H9 (cell line): ENCODE measurements at regions not wholly inside any gene's neighbourhood (a gene's known extent, or its start where the extent isn't known, plus 50 kb on each side); places are given as distances from the start of the nearest gene placed in this dataset.

Experiments
- DNase-seq: peaks from one replicate; pipeline ENCODE4 v3.0.0-alpha.2; 2017
- H2AFZ ChIP-seq: one replicate; pipeline ENCODE4 v1.6.1; 2013; ENCODE audit warnings: mild to moderate bottlenecking, low read length, control low read depth, moderate library complexity
- H2AK5ac ChIP-seq: 2 replicates; pipeline ENCODE4 v1.6.1; 2013; ENCODE audit warnings: low read length, control low read depth, mixed read lengths; ENCODE audit not compliant: insufficient read length
- H2BK120ac ChIP-seq: one replicate; pipeline ENCODE4 v1.6.1; 2013; ENCODE audit warnings: low read depth, mild to moderate bottlenecking, low read length, control low read depth, inconsistent platforms; ENCODE audit not compliant: poor library complexity, severe bottlenecking
- H2BK12ac ChIP-seq: 2 replicates; pipeline ENCODE4 v1.6.1; 2013; ENCODE audit warnings: low read length, control low read depth, mixed read lengths, low read depth; ENCODE audit not compliant: insufficient read length
- H2BK15ac ChIP-seq: 2 replicates; pipeline ENCODE4 v1.6.1; 2013; ENCODE audit warnings: low read depth, low read length, control low read depth
- H2BK20ac ChIP-seq: one replicate; pipeline ENCODE4 v1.6.1; 2013; ENCODE audit warnings: low read depth, mild to moderate bottlenecking, low read length, control low read depth, inconsistent platforms; ENCODE audit not compliant: poor library complexity, severe bottlenecking
- H2BK5ac ChIP-seq: 2 replicates; pipeline ENCODE4 v1.6.1; 2013; ENCODE audit warnings: low read length, control low read depth, mixed read lengths; ENCODE audit not compliant: insufficient read length
- H3K14ac ChIP-seq: 2 replicates; pipeline ENCODE4 v1.6.1; 2013; ENCODE audit warnings: low read length, control low read depth; ENCODE audit not compliant: insufficient read depth
- H3K18ac ChIP-seq: 2 replicates; pipeline ENCODE4 v1.6.1; 2013; ENCODE audit warnings: low read depth, mild to moderate bottlenecking, mixed read lengths, low read length, control low read depth; ENCODE audit not compliant: insufficient read length
- H3K23ac ChIP-seq: 2 replicates; pipeline ENCODE4 v1.6.1; 2013; ENCODE audit warnings: low read length, control low read depth, mixed read lengths, low read depth; ENCODE audit not compliant: insufficient read length
- H3K23me2 ChIP-seq: 2 replicates; pipeline ENCODE4 v1.6.1; 2013; ENCODE audit warnings: low read depth, mild to moderate bottlenecking, mixed read lengths, low read length, control low read depth; ENCODE audit not compliant: insufficient read length, poor library complexity, severe bottlenecking
- H3K27ac ChIP-seq: 2 replicates; pipeline ENCODE4 v1.5.1; 2013; ENCODE audit warnings: low read length, control low read depth, mixed read lengths, low read depth; ENCODE audit not compliant: insufficient read length
- H3K27me3 ChIP-seq: 2 replicates; pipeline ENCODE4 v1.6.1; 2013; ENCODE audit warnings: low read length, control low read depth, inconsistent platforms; ENCODE audit not compliant: insufficient read depth
- H3K4ac ChIP-seq: 2 replicates; pipeline ENCODE4 v1.6.1; 2013; ENCODE audit warnings: low read depth, mild to moderate bottlenecking, control low read depth, inconsistent platforms, low read length, moderate library complexity
- H3K4me1 ChIP-seq: 2 replicates; pipeline ENCODE4 v1.6.1; 2013; ENCODE audit warnings: low read length, control low read depth, inconsistent platforms; ENCODE audit not compliant: insufficient read depth
- H3K4me2 ChIP-seq: 2 replicates; pipeline ENCODE4 v1.6.1; 2013; ENCODE audit warnings: low read length, control low read depth, mixed read lengths; ENCODE audit not compliant: insufficient read length, insufficient read depth
- H3K56ac ChIP-seq: 2 replicates; pipeline ENCODE4 v1.6.1; 2013; ENCODE audit warnings: low read depth, mild to moderate bottlenecking, mixed read lengths, low read length, control low read depth; ENCODE audit not compliant: insufficient read length
- H3K79me1 ChIP-seq: 2 replicates; pipeline ENCODE4 v1.6.1; 2013; ENCODE audit warnings: low read depth, mild to moderate bottlenecking, moderate library complexity, low read length, control low read depth, inconsistent platforms; ENCODE audit not compliant: insufficient read depth, poor library complexity, severe bottlenecking
- H3K79me2 ChIP-seq: 2 replicates; pipeline ENCODE4 v1.6.1; 2013; ENCODE audit warnings: low read length, control low read depth, inconsistent platforms; ENCODE audit not compliant: insufficient read depth
- H3K9ac ChIP-seq: 2 replicates; pipeline ENCODE4 v1.6.1; 2013; ENCODE audit warnings: low read length, control low read depth, mixed read lengths; ENCODE audit not compliant: insufficient read length; ENCODE audit errors: extremely low read depth
- H3K9me3 ChIP-seq: one replicate; pipeline ENCODE4 v1.6.1; 2013; ENCODE audit warnings: low read depth, low read length, inconsistent platforms; ENCODE audit not compliant: control insufficient read depth
- H3T11ph ChIP-seq: one replicate; pipeline ENCODE4 v1.6.1; 2013; ENCODE audit warnings: mild to moderate bottlenecking, low read length, control low read depth, inconsistent platforms
- H4K20me1 ChIP-seq: one replicate; pipeline ENCODE4 v1.6.1; 2013; ENCODE audit not compliant: control insufficient read depth, insufficient read length, insufficient read depth
- H4K5ac ChIP-seq: 2 replicates; pipeline ENCODE4 v1.6.1; 2013; ENCODE audit warnings: low read depth, mild to moderate bottlenecking, mixed read lengths, low read length, control low read depth; ENCODE audit not compliant: insufficient read length
- H4K8ac ChIP-seq: replicated peaks from 2 replicates; pipeline ENCODE4 v1.6.1; 2013; ENCODE audit warnings: low read length, control low read depth, mixed read lengths, low read depth; ENCODE audit not compliant: insufficient read length
- H4K91ac ChIP-seq: 2 replicates; pipeline ENCODE4 v1.6.1; 2013; ENCODE audit warnings: low read depth, mild to moderate bottlenecking, moderate library complexity, mixed read lengths, low read length, control low read depth; ENCODE audit not compliant: insufficient read length
- H3K27ac Mint-ChIP-seq, 3 experiments: 2 replicates in 2 of 3; 3 replicates in 1 of 3; pipeline ENCODE4 v1.8.0; 2020 to 2021; ENCODE audit warnings: mixed read lengths in 3 of 3, mild to moderate bottlenecking in 1 of 3, moderate library complexity in 1 of 3
- H3K27me3 Mint-ChIP-seq: 2 replicates; pipeline ENCODE4 v1.8.0; 2021; ENCODE audit warnings: low read depth, mild to moderate bottlenecking, moderate library complexity, mixed read lengths
- H3K36me3 Mint-ChIP-seq, 3 experiments: 2 replicates in 2 of 3; 3 replicates in 1 of 3; pipeline ENCODE4 v1.8.0; 2020 to 2021; ENCODE audit warnings: low read depth in 3 of 3, mixed read lengths in 3 of 3; ENCODE audit not compliant: insufficient read depth in 1 of 3
- H3K4me1 Mint-ChIP-seq, 2 experiments: 2 replicates each; pipeline ENCODE4 v1.8.0; 2020; ENCODE audit warnings: mixed read lengths in 2 of 2
- H3K4me3 Mint-ChIP-seq, 2 experiments: 2 replicates in 1 of 2; 3 replicates in 1 of 2; pipeline ENCODE4 v1.8.0; 2020 to 2021; ENCODE audit warnings: mild to moderate bottlenecking in 2 of 2, mixed read lengths in 2 of 2, moderate library complexity in 1 of 2
- H3K9me3 Mint-ChIP-seq, 2 experiments: 2 replicates in 1 of 2; 3 replicates in 1 of 2; pipeline ENCODE4 v1.8.0; 2020; ENCODE audit warnings: mild to moderate bottlenecking in 2 of 2, mixed read lengths in 2 of 2, moderate library complexity in 1 of 2
- CTCF ChIP-seq: fragments of 200-600 bp; sonication (generic); conservative IDR thresholded peaks from 3 replicates; pipeline ENCODE4 v1.8.0; 2021; ENCODE audit warnings: antibody characterized with exemption, mild to moderate bottlenecking
- WGBS: extraction: QIAGEN DNeasy Blood & Tissue Kit; methylation state at CpG from one replicate; pipeline ENCODE4 v1.1.7; 2013; ENCODE audit warnings: missing lambda C conversion rate, low lambda C conversion rate, mixed read lengths; ENCODE audit not compliant: insufficient read length; ENCODE audit errors: extremely low coverage; 5-methylcytosine and 5-hydroxymethylcytosine counted together

- Mint-ChIP-seq H3K9me3 (peaks cover 8 to 10% of the 10 kb centered on the region in 2 experiments; a peak in 3 of 5 replicates), H3K4me3 (no peak overlapping the region), H3K36me3 (peaks cover 1 to 16% (median 4%) of the 10 kb centered on the region in 3 experiments; a peak in 4 of 7 replicates), H3K27ac (no peak overlapping the region), H3K4me1 (no peaks in the 10 kb centered on the region), H3K27me3 (peaks cover 2% of the 10 kb centered on the region; the same call in 1 of the 2 replicates)
- Histone ChIP-seq H3T11ph (no peak overlapping the region), H4K20me1 (no peaks in the 10 kb centered on the region), H3K4me1 (no peaks in the 10 kb centered on the region), H3K4me2 (no peak overlapping the region), H3K4ac (no peak overlapping the region), H2BK20ac (no peak overlapping the region), H3K27me3 (no peaks in the 10 kb centered on the region), H2BK5ac (no peak overlapping the region), H2BK120ac (no peak overlapping the region), H3K9me3 (no peaks in the 10 kb centered on the region), H3K56ac (no peak overlapping the region), H4K5ac (no peak overlapping the region), H2AFZ (no peak overlapping the region), H2AK5ac (no peak overlapping the region), H4K8ac (no peak overlapping the region), H3K23me2 (no peaks in the 10 kb centered on the region), H3K79me2 (no peaks in the 10 kb centered on the region), H3K27ac (no peak overlapping the region), H3K18ac (no peak overlapping the region), H3K23ac (no peak overlapping the region), H3K14ac (no peak overlapping the region), H4K91ac (no peak overlapping the region), H3K9ac (no peak overlapping the region), H3K79me1 (no peaks in the 10 kb centered on the region), H2BK15ac (no peak overlapping the region), H2BK12ac (no peak overlapping the region)
- DNase-seq = no peak
- no peak for TF ChIP-seq CTCF
- no CpG with 5 or more reads among the region's 2 CpGs for WGBS
These were observed 268.4 kb upstream of the PELI2 start for GRCh38 chr14:55849833-55850232.
